K562 (cell line): ENCODE measurements at regions not wholly inside any gene's neighbourhood (a gene's known extent, or its start where the extent isn't known, plus 50 kb on each side); places are given as distances from the start of the nearest gene placed in this dataset.

Experiments used
- ATAC-seq: fragments of 200-7000 bp; cut with Tn5 transposase; 3 replicates; pipeline ENCODE4 v1.9.1; 2020; ENCODE audit warnings: moderate library complexity
- BruUV-seq: library from RNA; stranded (reverse); fragments of 400-500 nt; replicated peaks from 2 replicates; lab custom pipeline; 2021; lab: Mats Ljungman, UMichigan
- CTCF ChIA-PET: fragments of 300-600 bp; formaldehyde crosslinking; extraction: SDS; loops from one replicate; lab custom pipeline; 2021; ENCODE audit warnings: low intra/inter-chr PET ratio; lab: Yijun Ruan, JAX
- POLR2A ChIA-PET: fragments of 300-600, 350-650 bp; sonication (Branson Sonifier 250); formaldehyde crosslinking; extraction: SDS; loops from one replicate; lab custom pipeline; 2021; ENCODE audit warnings: antibody characterized with exemption, inconsistent platforms; lab: Yijun Ruan, JAX
- DNase-seq, 4 experiments: peaks; one replicate each; pipeline versions ENCODE4 v3.0.0 to v3.0.0-alpha.2; 2011 to 2018; ENCODE audit warnings: low spot score in 3 of 4, mixed read lengths in 3 of 4; ENCODE audit errors: extremely low read depth in 1 of 4
- FAIRE-seq: peaks from 2 replicates; lab custom pipeline; 2011; peaks lifted over from hg19 to GRCh38; lab: Jason Lieb, UNC
- H2AFZ ChIP-seq: 2 replicates; pipeline ENCODE4 v1.6.0; 2011; ENCODE audit warnings: low read depth, low read length, control low read depth, inconsistent platforms
- H3K27ac ChIP-seq: fragments of 200-600 bp; 3 replicates; pipeline ENCODE4 v1.8.0; 2011; ENCODE audit warnings: low read depth, mild to moderate bottlenecking, control low read depth, inconsistent platforms, low read length, moderate library complexity, mixed read lengths; ENCODE audit errors: extremely low read depth
- H3K27me3 ChIP-seq, 2 experiments: fragments of 300-600 bp in 1 of 2; 2 replicates in 1 of 2; 3 replicates in 1 of 2; pipeline versions ENCODE4 v1.6.0 to v1.8.0; 2011; ENCODE audit warnings: inconsistent platforms in 2 of 2, low read length in 2 of 2, mild to moderate bottlenecking in 1 of 2, mixed read lengths in 1 of 2, moderate library complexity in 1 of 2; ENCODE audit not compliant: control insufficient read depth in 2 of 2, insufficient read depth in 2 of 2
- H3K36me3 ChIP-seq: fragments of 300-600 bp; 3 replicates; pipeline ENCODE4 v1.8.0; 2011; ENCODE audit warnings: mild to moderate bottlenecking, low read length, inconsistent platforms; ENCODE audit not compliant: control insufficient read depth, insufficient read depth
- H3K4me1 ChIP-seq, 2 experiments: fragments of 200-600 bp in 1 of 2; replicated peaks in 1 of 2; 2 replicates in 1 of 2; 3 replicates in 1 of 2; pipeline versions ENCODE4 v1.5.1 to v1.8.0; 2011; ENCODE audit warnings: inconsistent platforms in 2 of 2, low read length in 2 of 2, mild to moderate bottlenecking in 1 of 2, mixed read lengths in 1 of 2, moderate library complexity in 1 of 2; ENCODE audit not compliant: control insufficient read depth in 2 of 2, insufficient read depth in 2 of 2
- H3K4me2 ChIP-seq: 2 replicates; pipeline ENCODE4 v1.6.1; 2011; ENCODE audit warnings: low read length, control low read depth, inconsistent platforms, mixed read lengths; ENCODE audit not compliant: insufficient read depth
- H3K4me3 ChIP-seq: fragments of 200-600 bp; sonication (generic), shearing (Covaris generic); 2 replicates; pipeline ENCODE4 v1.5.1; 2016; ENCODE audit warnings: control low read depth, inconsistent platforms
- H3K79me2 ChIP-seq: fragments of 200-600 bp; 3 replicates; pipeline ENCODE4 v1.8.0; 2011; ENCODE audit warnings: low read length, inconsistent platforms; ENCODE audit not compliant: control insufficient read depth, insufficient read depth
- H3K9ac ChIP-seq, 2 experiments: 2 replicates each; pipeline versions ENCODE4 v1.6.0 to v1.6.1; 2011; ENCODE audit warnings: low read depth in 2 of 2, low read length in 2 of 2, control low read depth in 1 of 2, inconsistent platforms in 1 of 2, mild to moderate bottlenecking in 1 of 2, mixed read lengths in 1 of 2; ENCODE audit not compliant: insufficient read depth in 1 of 2
- H3K9me1 ChIP-seq: one replicate; pipeline ENCODE4 v1.6.0; 2011; ENCODE audit warnings: inconsistent platforms, mild to moderate bottlenecking, low read length, moderate library complexity; ENCODE audit not compliant: control insufficient read depth, insufficient read depth
- H3K9me3 ChIP-seq: replicated peaks from 2 replicates; pipeline ENCODE4 v1.5.1; 2011; ENCODE audit warnings: low read depth, low read length, inconsistent platforms; ENCODE audit not compliant: control insufficient read depth, insufficient read depth
- H4K20me1 ChIP-seq: replicated peaks from 2 replicates; pipeline ENCODE4 v1.6.1; 2011; ENCODE audit warnings: low read length, inconsistent platforms, mixed read lengths; ENCODE audit not compliant: control insufficient read depth, insufficient read depth
- CHD4 ChIP-seq: fragments of 200-600 bp; sonication (generic); IDR thresholded peaks from 3 replicates; pipeline ENCODE4 v1.6.1; 2012; ENCODE audit warnings: low read depth, mild to moderate bottlenecking, mixed read lengths, low read length, inconsistent platforms; ENCODE audit not compliant: insufficient read depth, insufficient replicate concordance, poor library complexity, severe bottlenecking
- HMG20B ChIP-seq: fragments of 250-450 bp; sonication (Bioruptor Pico); IDR thresholded peaks from 2 replicates; pipeline ENCODE4 v1.5.0; 2021; ENCODE audit warnings: mild to moderate bottlenecking
- LEF1 ChIP-seq: fragments of 450-650 bp; IDR thresholded peaks from 2 replicates; pipeline ENCODE4 v1.6.1; 2016; ENCODE audit warnings: mild to moderate bottlenecking
- ZNF77 ChIP-seq: fragments of 250-450 bp; sonication (Bioruptor Pico); IDR thresholded peaks from 2 replicates; pipeline ENCODE4 v1.5.0; 2020
- WGBS: fragments of 100-300 bp; shearing (Covaris generic); methylation state at CpG from one replicate; pipeline ENCODE4 v1.1.6; 2016; ENCODE audit warnings: low coverage, mixed read lengths; ENCODE audit not compliant: insufficient coverage; ENCODE audit errors: missing lambda C conversion rate; 5-methylcytosine and 5-hydroxymethylcytosine counted together
- in situ Hi-C: fragments of 300-500 bp; cut with MboI; formaldehyde crosslinking; loops from 4 replicates; pipeline ENCODE4 v1.15.0; 2018; ENCODE audit warnings: inconsistent platforms, mixed read lengths
- intact Hi-C: fragments of 100-400 bp; cut with micrococcal nuclease; formaldehyde crosslinking; loops from 2 replicates; pipeline ENCODE4 v1.14.2; 2022
- TF ChIP-seq, protein P1 (sequence below): IDR thresholded peaks from 2 replicates; pipeline ENCODE4 v1.6.1; 2014; ENCODE audit warnings: antibody characterized with exemption

GRCh38 chr4:59200992-59201391 lies 1999.1 kb upstream of the ADGRL3 start:
- no peaks in the 10 kb centered on the region for H3K9me1 ChIP-seq
- H3K9me3 ChIP-seq = no peaks in the 10 kb centered on the region
- no peak overlapping the region for H3K27ac ChIP-seq
- no peak for DNase-seq
- no peak overlapping the region for H2AFZ ChIP-seq
- intact Hi-C loops = no loop called here
- TF ChIP-seq, protein P1, sequence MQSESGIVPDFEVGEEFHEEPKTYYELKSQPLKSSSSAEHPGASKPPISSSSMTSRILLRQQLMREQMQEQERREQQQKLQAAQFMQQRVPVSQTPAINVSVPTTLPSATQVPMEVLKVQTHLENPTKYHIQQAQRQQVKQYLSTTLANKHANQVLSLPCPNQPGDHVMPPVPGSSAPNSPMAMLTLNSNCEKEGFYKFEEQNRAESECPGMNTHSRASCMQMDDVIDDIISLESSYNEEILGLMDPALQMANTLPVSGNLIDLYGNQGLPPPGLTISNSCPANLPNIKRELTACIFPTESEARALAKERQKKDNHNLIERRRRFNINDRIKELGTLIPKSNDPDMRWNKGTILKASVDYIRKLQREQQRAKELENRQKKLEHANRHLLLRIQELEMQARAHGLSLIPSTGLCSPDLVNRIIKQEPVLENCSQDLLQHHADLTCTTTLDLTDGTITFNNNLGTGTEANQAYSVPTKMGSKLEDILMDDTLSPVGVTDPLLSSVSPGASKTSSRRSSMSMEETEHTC = no peak
- TF ChIP-seq ZNF77 (CRISPR knock-in tag) (no peak), HMG20B (CRISPR knock-in tag) (no peak), CHD4 (no peak), LEF1 (no peak)
- no peaks in the 10 kb centered on the region for H3K79me2 ChIP-seq
- 0% methylated on average over 2 of the region's 2 CpGs for WGBS
- CTCF ChIA-PET = no interaction called here
- H3K4me2 ChIP-seq = no peak overlapping the region
- no TSS peak for BruUV-seq
- H3K36me3 ChIP-seq = no peaks in the 10 kb centered on the region
- no peaks in the 10 kb centered on the region for H3K4me1 ChIP-seq
- no peak overlapping the region for H3K4me3 ChIP-seq
- no peaks in the 10 kb centered on the region for H4K20me1 ChIP-seq
- no peak overlapping the region for H3K9ac ChIP-seq
- POLR2A ChIA-PET = no interaction called here
- no peak for ATAC-seq
- no peak for FAIRE-seq
- in situ Hi-C loops = no loop called here
- no peaks in the 10 kb centered on the region for H3K27me3 ChIP-seq
